Panc1 (cell line): ENCODE measurements at regions not wholly inside any gene's neighbourhood (a gene's known extent, or its start where the extent isn't known, plus 50 kb on each side); places are given as distances from the start of the nearest gene placed in this dataset.

Source experiments
- CTCF ChIP-seq: fragments of 450-650 bp; IDR thresholded peaks from 2 replicates; pipeline ENCODE4 v1.5.1; 2017; ENCODE audit warnings: mild to moderate bottlenecking
- POLR2AphosphoS5 ChIP-seq: IDR thresholded peaks from 2 replicates; pipeline ENCODE4 v1.6.1; 2012; ENCODE audit warnings: mild to moderate bottlenecking, low read depth, low read length, moderate library complexity
- REST ChIP-seq, 2 experiments: IDR thresholded peaks; 2 replicates each; pipeline ENCODE4 v1.6.1; 2011 to 2012; ENCODE audit warnings: low read depth in 2 of 2, control low read depth in 1 of 2, low read length in 1 of 2, mild to moderate bottlenecking in 1 of 2, moderate library complexity in 1 of 2; ENCODE audit not compliant: insufficient read depth in 1 of 2
- SIN3A ChIP-seq: IDR thresholded peaks from 2 replicates; pipeline ENCODE4 v1.6.1; 2012; ENCODE audit warnings: low read depth, mild to moderate bottlenecking, low read length, moderate library complexity, borderline replicate concordance; ENCODE audit not compliant: insufficient read depth
- TCF7L2 ChIP-seq: IDR thresholded peaks from 2 replicates; pipeline ENCODE4 v1.6.1; 2011; ENCODE audit warnings: mild to moderate bottlenecking, low read depth, low read length, inconsistent platforms

- TF ChIP-seq CTCF (no peak), POLR2AphosphoS5 (no peak), REST (IDR thresholded peaks at IDR 0.05; ENCODE audit: insufficient read depth in 1 of 2, low read depth in 2 of 2, low read length in 1 of 2) (no peak), TCF7L2 (no peak), SIN3A (no peak)
These were observed 290.9 kb upstream of the TACR3 start for GRCh38 chr4:104010722-104011121.
